Panc1 (cell line): ENCODE measurements at regions not wholly inside any gene's neighbourhood (a gene's known extent, or its start where the extent isn't known, plus 50 kb on each side); places are given as distances from the start of the nearest gene placed in this dataset.
"Not testable (repeated sequence)": the region's sequence is repeated elsewhere in the genome, so short reads cannot be mapped to it uniquely, and the experiment has no call there.

ENCODE experiments used
- ATAC-seq: fragments of 200-7000 bp; cut with Tn5 transposase; 2 replicates; pipeline ENCODE4 v1.9.1; 2020; ENCODE audit warnings: mild to moderate bottlenecking, moderate library complexity
- BruUV-seq: library from RNA; stranded (reverse); fragments of 400-500 nt; replicated peaks from 2 replicates; lab custom pipeline; 2021; lab: Mats Ljungman, UMichigan
- CTCF ChIA-PET: fragments of 300-600 bp; sonication (Branson Sonifier 250); formaldehyde crosslinking; loops from one replicate; lab custom pipeline; 2022; ENCODE audit warnings: antibody characterized with exemption; lab: Charles Lee
- POLR2A ChIA-PET: fragments of 300-600 bp; sonication (Branson Sonifier 250); formaldehyde crosslinking; loops from one replicate; lab custom pipeline; 2022; ENCODE audit warnings: antibody characterized with exemption; lab: Charles Lee
- DNase-seq: peaks from one replicate; pipeline ENCODE4 v3.0.0-alpha.2; 2010; ENCODE audit warnings: low read depth, low spot score
- H3K27ac ChIP-seq: 2 replicates; pipeline ENCODE4 v1.5.1; 2011; ENCODE audit warnings: mild to moderate bottlenecking, low read length, inconsistent platforms
- H3K27me3 ChIP-seq: fragments of 200-500 bp; sonication (Bioruptor generic); 2 replicates; pipeline ENCODE4 v1.6.0; 2014; ENCODE audit warnings: low read length, inconsistent platforms; ENCODE audit not compliant: control insufficient read depth, insufficient read depth
- H3K36me3 ChIP-seq: fragments of 200-500 bp; sonication (Bioruptor generic); 2 replicates; pipeline ENCODE4 v1.5.1; 2014; ENCODE audit warnings: inconsistent platforms, mild to moderate bottlenecking, low read length, moderate library complexity; ENCODE audit not compliant: control insufficient read depth, insufficient read depth
- H3K4me1 ChIP-seq: 2 replicates; pipeline ENCODE4 v1.5.1; 2011; ENCODE audit warnings: inconsistent platforms, mild to moderate bottlenecking, low read length, moderate library complexity; ENCODE audit not compliant: control insufficient read depth, insufficient read depth
- H3K4me3 ChIP-seq, 2 experiments: 2 replicates each; pipeline ENCODE4 v1.5.1; 2011 to 2012; ENCODE audit warnings: low read depth in 2 of 2, low read length in 2 of 2, mild to moderate bottlenecking in 2 of 2, inconsistent platforms in 1 of 2, moderate library complexity in 1 of 2
- H3K9me3 ChIP-seq: fragments of 200-500 bp; sonication (Bioruptor generic); 2 replicates; pipeline ENCODE4 v1.5.1; 2014; ENCODE audit warnings: low read depth, mild to moderate bottlenecking, inconsistent platforms, low read length, moderate library complexity; ENCODE audit not compliant: control insufficient read depth, insufficient read depth
- CTCF ChIP-seq: fragments of 450-650 bp; IDR thresholded peaks from 2 replicates; pipeline ENCODE4 v1.5.1; 2017; ENCODE audit warnings: mild to moderate bottlenecking
- POLR2AphosphoS5 ChIP-seq: IDR thresholded peaks from 2 replicates; pipeline ENCODE4 v1.6.1; 2012; ENCODE audit warnings: mild to moderate bottlenecking, low read depth, low read length, moderate library complexity
- REST ChIP-seq, 2 experiments: IDR thresholded peaks; 2 replicates each; pipeline ENCODE4 v1.6.1; 2011 to 2012; ENCODE audit warnings: low read depth in 2 of 2, control low read depth in 1 of 2, low read length in 1 of 2, mild to moderate bottlenecking in 1 of 2, moderate library complexity in 1 of 2; ENCODE audit not compliant: insufficient read depth in 1 of 2
- SIN3A ChIP-seq: IDR thresholded peaks from 2 replicates; pipeline ENCODE4 v1.6.1; 2012; ENCODE audit warnings: low read depth, mild to moderate bottlenecking, low read length, moderate library complexity, borderline replicate concordance; ENCODE audit not compliant: insufficient read depth
- TCF7L2 ChIP-seq: IDR thresholded peaks from 2 replicates; pipeline ENCODE4 v1.6.1; 2011; ENCODE audit warnings: mild to moderate bottlenecking, low read depth, low read length, inconsistent platforms
- in situ Hi-C: cut with HindIII; loops from 2 replicates; pipeline ENCODE4 v1.10.0; 2016; ENCODE audit warnings: low sequenced_read_pairs, low pct_unique_long_range_greater_than_20kb
- intact Hi-C: fragments of 100-400 bp; cut with micrococcal nuclease; formaldehyde crosslinking; loops from one replicate; pipeline ENCODE4 v1.10.0; 2022; ENCODE audit not compliant: unreplicated experiment

DNA sequence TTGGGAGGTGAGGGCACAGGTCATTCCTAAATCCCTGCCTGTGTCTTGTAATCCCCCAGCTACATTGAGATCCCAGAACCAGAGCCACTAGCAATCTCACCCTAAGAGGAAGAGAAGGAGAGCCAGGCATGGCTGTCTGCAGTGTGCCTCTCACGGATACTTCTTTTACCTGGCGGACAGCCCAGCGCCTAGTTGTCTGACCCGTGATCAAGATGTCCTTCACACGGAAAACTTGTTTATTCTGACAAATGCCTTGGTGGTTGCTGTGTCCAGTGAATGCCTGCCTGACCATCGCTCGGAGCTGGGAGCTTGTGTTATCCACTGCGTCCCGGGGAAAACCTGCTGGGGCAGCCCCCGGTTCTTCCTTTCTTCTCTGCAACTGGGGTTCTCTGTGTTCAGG, 140.5 kb upstream of the WSCD1 start:
- in situ Hi-C loops (no loop called here), intact Hi-C loops (no loop called here)
- Histone ChIP-seq H3K9me3 (no peaks in the 10 kb centered on the region), H3K4me1 (no peaks in the 10 kb centered on the region), H3K4me3 (no peak overlapping the region), H3K27me3 (no peaks in the 10 kb centered on the region), H3K36me3 (no peaks in the 10 kb centered on the region), H3K27ac (no peak overlapping the region)
- no peak for DNase-seq
- ATAC-seq, result no peak
- CTCF ChIA-PET, result no interaction called here
- no TSS peak for BruUV-seq
- TF ChIP-seq TCF7L2, result no peak
- TF ChIP-seq CTCF, result no peak
- no peak for TF ChIP-seq POLR2AphosphoS5
- no peak for TF ChIP-seq SIN3A
- no peak for TF ChIP-seq REST (IDR thresholded peaks at IDR 0.05; ENCODE audit: insufficient read depth in 1 of 2, low read depth in 2 of 2, low read length in 1 of 2)
- POLR2A ChIA-PET, result interaction anchor here (0.5 kb wide), 1 partner anchor 75 kb away, joined by 3 read pairs; no protein-coding TSS in a partner anchor

GRCh38 chr17:5930555-5930954, 139.6 kb upstream of the WSCD1 start:
- POLR2A ChIA-PET, DNase-seq, intact Hi-C loops, H3K9me3 ChIP-seq, H3K27me3 ChIP-seq, CTCF ChIA-PET, BruUV-seq, H3K27ac ChIP-seq, ATAC-seq, in situ Hi-C loops, H3K4me3 ChIP-seq, H3K4me1 ChIP-seq, H3K36me3 ChIP-seq: not testable (repeated sequence)

DNA sequence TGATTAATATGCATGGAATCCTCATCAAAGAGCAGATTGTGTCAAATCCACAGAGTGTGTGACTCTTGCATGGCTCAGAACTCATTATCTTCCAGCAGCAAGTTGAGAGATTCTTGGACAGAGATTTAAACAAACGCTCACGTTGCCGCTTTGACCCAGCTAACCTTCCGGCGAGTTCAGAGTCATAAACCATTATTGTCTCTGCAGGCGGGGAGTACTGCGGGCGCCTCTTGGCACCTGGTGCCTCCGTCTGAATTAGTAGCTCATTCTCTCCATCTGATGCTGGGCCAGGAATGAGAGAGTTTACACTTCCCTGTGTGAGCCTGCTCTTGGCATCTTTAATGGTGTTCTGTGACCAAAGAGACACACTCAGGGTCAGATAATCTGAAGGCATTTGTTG, 138.6 kb upstream of the WSCD1 start:
- intact Hi-C loops (no loop called here), in situ Hi-C loops (no loop called here)
- Histone ChIP-seq H3K27me3 (0 out of 2 replicates have a peak, but pooled peaks cover 2% of the 10 kb centered on the region), H3K27ac (no peak overlapping the region), H3K36me3 (no peaks in the 10 kb centered on the region), H3K4me1 (no peaks in the 10 kb centered on the region), H3K4me3 (no peak overlapping the region), H3K9me3 (no peaks in the 10 kb centered on the region)
- DNase-seq (no peak), ATAC-seq (no peak)
- TF ChIP-seq POLR2AphosphoS5 (no peak), TCF7L2 (no peak), SIN3A (no peak), REST (IDR thresholded peaks at IDR 0.05; ENCODE audit: insufficient read depth in 1 of 2, low read depth in 2 of 2, low read length in 1 of 2) (no peak), CTCF (no peak)
- CTCF ChIA-PET, result no interaction called here
- POLR2A ChIA-PET, result no interaction called here
- BruUV-seq, result no TSS peak
